ENCODE measurements at regions not wholly inside any gene's neighbourhood (a gene's known extent, or its start where the extent isn't known, plus 50 kb on each side); places are given as distances from the start of the nearest gene placed in this dataset.

DNA sequence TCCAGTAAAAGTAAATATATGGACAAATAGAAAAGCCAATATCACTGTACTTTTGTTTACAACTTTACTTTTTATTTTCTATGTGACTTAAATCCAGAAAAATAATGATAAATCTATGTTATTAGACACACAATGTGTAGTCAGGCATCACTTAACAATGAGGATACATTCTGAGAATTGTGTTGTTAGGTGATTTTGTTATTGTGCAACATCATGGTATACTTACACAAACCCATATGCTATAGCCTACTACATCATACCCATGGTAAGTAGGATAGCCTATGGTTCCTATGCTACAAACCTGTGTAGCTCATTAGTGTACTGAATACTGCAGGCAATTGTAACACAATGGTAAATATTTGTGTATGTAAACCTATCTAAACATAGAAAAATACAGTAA lies 781.7 kb upstream of the GHITM start:
- no peak for DNase-seq (ENCODE audit: low read depth in 2 of 2)

DNA sequence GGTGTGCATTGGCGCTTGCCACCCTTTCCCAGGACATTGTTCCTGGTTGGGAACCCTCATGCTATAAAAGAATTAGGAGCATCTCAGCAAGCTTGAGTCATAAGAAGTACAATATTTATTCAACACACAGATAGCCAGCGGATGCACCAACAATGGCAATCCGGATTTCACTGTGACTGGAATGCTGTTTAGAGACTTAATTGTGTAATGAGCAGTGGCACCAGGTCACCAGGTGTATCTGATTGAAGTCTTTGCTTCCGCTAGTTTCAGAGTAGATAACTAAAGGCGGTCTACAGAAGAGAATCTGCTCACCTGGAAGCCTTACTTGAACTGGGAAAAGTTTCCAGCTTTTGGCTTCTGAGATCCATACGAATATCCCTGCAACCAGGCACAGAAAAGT lies 772.3 kb upstream of the GHITM start:
- DNase-seq (ENCODE audit: low read depth in 2 of 2): no peak

DNA sequence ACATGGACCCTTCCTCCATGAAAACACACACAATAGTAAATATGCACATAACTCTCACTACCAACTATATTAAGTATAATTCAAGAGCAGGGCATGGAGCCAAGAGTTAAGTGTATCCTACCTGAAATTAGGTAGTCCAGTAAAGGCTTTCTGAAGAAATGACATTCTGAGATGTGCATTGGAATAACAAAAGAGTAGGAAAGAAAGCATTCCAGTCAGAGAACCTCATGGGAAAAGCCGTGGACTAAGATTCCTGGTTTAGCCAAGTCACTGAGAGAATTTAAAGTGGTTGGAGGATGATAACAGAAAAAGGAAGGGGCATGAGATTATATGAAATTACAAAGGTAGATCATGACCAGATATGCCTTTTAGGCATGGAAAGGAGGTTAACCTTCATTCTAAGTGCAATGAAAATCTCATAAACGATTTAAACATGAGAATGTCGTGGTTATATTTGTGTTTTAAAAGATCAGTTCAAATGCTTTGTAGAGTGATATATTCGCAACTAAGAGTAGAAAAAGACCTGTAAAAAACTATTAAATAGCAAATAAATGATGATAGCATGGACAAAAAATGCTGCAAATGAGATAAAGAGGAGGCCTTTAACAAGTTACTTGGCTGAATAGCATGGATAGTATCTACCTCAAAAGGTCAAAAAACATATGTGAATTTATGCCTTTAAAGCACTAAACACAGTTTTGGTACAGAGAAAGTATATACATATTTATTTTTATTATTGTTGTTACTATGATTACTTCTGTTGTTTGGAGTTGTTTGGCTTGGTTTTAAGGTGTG lies 767.4 kb upstream of the GHITM start:
- no peak for DNase-seq (ENCODE audit: low read depth in 2 of 2)

DNA sequence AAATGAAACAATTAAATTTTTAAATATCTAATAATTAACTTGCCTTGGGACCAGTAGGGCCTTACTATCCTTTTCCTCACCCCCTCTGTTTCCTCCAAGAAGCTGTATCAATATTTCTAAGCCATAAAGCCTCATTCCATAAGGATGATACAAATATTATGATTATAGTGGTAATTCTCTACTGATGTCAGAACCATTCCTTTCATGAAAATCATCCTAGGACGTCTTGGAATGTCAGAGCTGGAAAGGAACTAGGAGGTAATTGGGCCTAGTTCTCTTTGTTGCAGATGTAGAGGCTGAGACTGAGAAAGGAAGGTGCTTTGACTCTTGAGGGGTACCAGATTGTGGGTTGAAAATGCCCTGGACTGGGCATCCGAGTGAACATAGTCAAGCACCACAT lies 766.7 kb upstream of the GHITM start:
- no peak for DNase-seq (ENCODE audit: low read depth in 2 of 2)

DNA sequence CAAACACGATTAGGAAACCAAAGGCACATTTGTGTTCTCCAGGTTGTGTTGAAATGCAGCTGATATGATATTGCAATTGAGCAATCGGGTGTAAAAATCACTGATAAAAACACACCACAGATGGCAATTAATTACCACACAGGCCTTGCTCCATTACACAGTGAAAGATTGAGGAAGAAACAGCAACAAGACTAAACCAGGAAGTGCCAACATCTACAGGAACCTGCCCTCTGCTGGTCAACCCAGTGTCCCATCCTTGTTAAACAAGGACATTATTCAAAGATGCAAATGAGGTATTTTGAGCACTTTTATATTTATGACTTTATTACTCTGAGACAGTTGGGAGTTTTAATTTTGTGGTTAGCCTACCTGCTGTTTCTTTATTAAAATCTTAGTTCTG lies 765.6 kb upstream of the GHITM start:
- no peak for DNase-seq (ENCODE audit: low read depth in 2 of 2)

DNA sequence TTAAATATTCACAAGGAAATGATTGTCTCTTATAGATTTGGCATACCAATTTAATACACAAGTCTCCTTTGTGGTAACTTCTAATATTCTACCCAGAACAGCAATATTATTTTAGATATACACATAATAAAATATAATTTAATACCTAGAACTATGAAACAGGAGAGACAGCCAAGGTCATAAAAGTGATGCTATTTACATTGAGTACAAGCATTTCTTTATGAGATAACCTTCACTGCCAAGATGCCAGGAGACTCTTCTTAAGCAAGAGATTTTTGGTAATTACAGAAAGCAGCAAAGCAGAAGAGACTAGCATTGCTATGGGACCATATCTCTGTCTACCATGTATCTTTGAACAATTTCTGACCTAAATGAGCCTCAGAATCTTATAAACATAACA lies 764.6 kb upstream of the GHITM start:
- no peak for DNase-seq (ENCODE audit: low read depth in 2 of 2)

DNA sequence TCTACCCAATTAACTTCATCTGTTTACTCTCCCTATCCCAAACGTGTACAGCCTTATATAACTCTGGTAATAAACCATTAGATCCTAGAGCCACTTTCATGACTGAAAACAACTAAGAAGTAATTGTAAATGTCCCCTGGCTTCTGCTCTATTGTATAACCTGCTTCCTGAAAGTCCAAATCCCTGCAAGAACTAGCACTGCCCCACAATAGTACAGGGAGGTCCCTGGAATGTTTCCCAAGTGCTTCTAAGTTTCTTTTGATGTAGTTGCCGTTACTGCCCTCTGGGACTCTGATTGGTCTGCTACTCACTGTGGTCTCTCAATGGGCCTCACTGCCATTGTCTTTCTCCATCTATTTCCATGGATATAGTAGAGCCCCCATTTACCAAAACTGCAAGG lies 764.0 kb upstream of the GHITM start:
- no peak for DNase-seq (ENCODE audit: low read depth in 2 of 2)

DNA sequence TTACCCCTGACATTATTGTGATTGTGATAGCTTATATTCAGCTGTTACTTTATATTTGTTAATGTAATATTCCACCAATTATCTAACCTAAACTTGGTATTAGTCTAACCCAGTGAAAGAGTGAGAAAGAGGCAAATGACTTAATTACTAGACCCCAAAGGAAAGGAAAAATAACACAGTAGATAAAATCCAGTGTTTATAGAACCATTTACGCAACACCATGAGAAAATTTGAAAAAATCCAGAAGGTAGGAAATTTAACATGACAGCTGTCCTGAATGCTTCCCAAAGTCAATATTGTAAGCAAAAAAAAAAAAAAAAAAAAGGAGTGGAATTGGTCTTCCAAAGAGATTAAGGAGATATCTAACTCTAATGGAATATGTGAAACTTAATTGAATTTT lies 741.5 kb upstream of the GHITM start:
- DNase-seq (ENCODE audit: low read depth in 2 of 2): no peak

DNA sequence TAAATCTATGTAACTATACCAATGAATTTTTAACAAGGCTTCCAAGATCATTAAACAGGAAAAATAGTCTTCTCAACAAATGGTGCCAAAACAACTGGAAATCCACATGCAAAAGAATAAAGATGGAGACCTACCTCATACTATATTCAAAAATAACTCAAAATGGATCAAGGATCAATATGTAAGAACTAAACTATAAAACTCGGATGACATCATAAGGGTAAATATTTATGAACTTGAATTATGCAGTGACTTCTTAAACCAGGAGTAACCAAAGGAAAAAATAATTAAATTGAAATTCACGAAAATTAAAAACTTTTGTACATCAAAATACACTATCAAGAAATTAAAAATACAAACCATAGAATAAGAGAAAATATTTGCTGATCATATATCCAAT lies 728.7 kb upstream of the GHITM start:
- DNase-seq (ENCODE audit: low read depth in 2 of 2): no peak

DNA sequence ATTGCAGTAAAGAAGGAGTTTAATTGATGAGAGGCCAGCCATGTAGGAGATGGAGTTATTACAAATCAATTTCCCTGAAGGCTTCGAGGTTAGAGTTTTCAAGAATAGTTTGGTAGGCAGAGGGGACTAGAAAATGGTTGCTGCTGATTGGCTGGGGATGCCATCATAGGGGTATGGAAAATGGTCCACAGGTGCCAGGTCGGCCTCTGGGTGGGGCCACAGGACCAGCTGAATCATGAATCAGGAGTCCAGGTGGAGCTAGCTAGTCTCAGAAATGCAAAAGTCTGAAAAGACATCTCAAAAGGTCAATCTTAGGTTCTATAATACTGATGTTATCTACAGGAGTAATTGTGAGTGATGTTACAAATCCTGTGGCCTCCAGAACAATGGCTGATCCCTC lies 714.0 kb upstream of the GHITM start:
- no peak for DNase-seq (ENCODE audit: low read depth in 2 of 2)

DNA sequence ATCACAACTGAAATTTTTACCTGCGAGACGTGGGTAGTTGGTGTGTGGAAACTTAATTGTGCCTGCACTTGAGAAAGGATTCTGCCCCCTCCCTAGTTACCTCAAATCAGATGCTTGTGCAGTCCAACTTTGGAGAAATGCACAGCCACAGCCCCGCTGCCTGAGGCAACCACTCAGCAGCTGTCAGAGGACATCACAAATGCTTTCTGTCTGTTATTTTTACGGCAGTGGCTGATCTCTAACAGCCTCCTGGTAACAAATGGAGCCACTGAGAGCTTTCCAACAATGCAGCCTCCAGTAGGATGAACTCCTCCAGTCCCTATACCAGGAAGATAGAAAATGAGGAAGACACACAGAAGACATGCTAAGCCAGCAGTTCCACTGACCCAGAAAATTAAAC lies 712.2 kb upstream of the GHITM start:
- DNase-seq (ENCODE audit: low read depth in 2 of 2): no peak

DNA sequence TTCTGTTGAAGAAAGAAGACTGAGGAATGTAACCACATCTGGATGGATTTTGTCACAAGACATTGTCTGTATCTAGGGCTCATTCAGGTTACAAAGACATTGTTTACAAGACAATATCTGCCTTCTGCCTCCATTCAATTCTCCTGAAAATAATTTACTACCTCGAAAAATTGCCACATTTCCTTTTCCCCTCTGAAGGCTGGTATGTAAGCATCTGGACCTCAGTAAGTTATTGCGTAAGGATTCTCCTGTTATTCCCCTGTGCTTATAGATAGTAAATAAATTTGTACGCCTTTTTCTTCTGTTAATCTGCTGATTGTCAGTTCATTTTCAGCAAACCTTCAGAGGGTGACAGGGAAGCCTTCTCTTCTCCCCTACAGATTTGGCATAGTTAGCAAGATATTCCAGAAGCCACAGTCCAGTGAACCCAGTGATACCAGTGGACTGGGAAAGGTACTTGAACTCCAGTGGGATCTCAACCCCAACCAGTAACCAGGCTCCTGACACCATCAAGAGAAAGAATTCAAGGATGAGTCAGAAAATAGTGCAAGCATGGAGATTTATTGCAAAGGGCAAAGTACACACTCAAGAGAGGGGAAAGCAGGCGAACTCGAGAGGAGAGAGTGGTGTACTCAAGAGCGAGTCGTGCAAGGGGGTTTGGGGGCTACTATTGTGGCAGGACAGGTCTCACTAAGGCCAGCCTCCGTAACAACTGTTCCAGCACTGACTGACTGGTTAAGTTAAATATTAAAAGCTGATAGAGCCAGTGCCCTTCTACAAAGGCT lies 706.9 kb upstream of the GHITM start:
- no peak for DNase-seq (ENCODE audit: low read depth in 2 of 2)

DNA sequence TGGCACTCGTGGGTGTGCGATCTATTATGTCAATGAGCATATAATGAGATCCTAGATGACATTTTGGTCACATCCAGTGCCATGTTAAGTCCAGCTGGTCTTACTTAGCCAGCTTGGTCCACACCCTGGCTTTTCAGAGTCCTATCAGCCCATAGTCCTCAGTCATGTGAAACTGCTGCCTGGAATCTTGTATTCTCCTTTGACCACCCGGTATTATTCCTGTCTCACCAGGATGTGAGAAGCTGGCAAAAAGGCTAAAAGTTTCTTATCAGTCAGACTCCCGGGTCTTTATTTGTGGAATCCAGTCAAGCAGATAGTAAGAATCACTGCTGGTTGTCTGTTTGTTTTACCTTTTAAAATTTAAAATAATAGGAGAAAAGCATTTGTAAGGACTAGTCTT lies 705.6 kb upstream of the GHITM start:
- DNase-seq (ENCODE audit: low read depth in 2 of 2): no peak

DNA sequence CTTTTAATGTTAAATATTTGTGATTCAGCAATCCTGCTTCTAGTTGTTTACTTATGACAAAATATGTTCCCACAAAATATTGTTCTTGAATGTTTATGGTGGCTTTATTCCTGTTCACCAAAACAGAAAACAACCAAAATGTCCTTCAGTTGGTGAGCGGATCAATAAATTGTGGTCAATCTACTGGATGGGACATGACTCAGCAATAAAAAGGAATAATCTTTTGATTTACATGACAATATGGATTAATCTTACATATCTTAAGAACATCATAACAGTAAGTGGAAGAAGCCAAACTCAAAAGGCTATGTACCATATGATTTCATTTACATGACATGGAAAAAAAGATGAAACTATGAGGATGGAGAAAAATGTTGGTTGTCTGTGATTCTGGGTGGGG lies 691.3 kb upstream of the GHITM start:
- DNase-seq (ENCODE audit: low read depth in 2 of 2): no peak

DNA sequence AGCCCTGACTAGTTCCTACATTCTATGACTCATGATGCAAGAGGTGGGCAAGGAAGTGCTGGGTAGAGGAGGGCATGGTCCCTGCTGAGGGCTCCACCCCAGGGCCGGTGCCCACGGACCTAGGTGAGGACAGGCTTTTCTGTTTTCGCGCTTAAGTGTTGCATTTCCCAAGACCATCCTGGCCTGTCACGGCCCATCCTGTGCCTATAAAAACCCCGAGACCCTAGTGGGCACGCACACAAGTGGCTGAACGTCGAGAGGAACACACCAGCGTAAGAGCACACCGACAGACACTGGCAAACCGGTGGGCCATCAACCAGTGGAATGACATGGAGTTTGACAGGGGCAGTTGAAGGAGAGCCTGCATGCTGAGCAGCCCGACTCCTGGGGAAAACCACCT lies 680.7 kb upstream of the GHITM start:
- DNase-seq (ENCODE audit: low read depth in 2 of 2): no peak

DNA sequence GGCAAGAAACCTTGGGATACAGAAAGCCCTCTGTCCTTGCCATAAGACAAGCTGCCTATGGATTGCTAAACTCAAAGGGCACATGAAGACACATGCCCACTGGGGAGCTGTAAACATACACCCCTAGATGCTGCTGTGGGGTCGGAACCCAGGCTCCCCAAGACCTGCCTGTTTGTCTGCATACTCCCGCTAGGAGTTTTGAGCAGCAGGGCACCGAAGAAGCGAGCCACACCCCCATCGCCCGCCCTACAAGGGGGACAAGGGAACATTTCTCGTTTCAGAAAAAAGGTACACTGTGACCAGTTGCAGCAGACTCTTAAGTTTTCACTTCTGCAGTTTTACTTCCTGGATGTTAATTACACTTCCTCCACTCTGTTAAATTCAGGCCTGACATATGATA lies 680.2 kb upstream of the GHITM start:
- DNase-seq (ENCODE audit: low read depth in 2 of 2): no peak

DNA sequence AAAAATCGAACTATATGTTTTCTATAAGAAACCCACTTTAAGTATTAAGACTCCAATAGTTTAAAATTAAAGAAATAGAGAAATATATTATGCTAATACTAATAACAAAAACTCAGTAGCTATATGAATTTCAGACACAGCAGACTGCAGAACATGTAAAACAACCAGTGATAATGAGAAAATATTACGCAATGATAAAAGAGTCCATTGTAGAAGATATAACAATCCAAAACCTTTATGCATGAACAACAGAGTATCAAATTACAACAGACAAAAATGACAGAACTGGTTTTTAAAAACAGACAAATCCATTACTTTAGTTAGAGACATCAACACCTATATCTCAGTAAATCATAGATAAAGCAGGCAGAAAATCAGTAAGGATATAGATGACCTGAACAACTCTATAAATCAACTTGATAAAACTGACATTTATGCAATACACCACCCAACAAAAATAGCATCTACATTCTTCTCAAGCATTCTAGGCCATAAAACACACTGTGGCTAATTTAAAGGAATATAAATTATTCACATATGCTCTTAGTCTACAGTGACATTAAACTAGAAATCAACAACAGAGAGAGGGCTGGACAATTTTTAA lies 669.5 kb upstream of the GHITM start:
- DNase-seq (ENCODE audit: low read depth in 2 of 2): no peak

DNA sequence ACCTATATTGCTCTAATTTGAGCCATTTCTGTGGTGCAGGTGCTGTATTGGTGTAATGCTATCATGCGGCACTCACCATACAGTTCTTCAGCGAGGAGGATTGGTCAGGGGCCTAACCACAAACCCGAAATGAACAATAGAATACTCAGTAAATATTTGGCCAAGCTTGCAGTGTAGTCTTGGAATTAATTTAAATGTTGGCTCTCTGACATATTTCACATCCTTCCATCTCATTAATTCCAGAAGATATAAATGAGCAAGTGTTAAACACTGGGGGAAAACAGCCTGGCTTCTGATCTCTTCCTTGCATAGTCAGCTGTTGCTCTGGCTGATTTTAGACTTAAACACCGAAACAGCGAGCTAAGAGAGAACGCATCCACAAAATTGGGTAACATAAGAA lies 663.1 kb upstream of the GHITM start:
- no peak for DNase-seq (ENCODE audit: low read depth in 2 of 2)

DNA sequence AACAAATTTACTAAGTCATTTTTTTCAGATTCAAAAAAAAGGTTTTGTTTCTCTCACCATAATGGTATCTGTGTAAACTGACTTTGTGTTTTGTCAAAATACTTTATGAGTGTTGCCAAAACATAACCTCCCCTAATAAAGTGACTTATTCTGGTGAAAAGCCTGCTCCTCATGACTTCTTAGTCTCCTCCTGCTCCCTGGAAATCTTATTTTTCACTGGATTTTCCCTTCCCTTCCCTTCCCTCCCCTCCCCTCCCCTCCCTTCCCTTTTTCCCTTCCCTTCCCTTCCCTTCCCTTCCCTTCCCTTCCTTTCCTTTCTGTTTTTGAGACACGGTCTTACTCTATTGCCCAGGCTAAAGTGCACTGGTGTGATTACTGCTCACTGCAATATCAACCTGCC lies 650.1 kb upstream of the GHITM start:
- DNase-seq (ENCODE audit: low read depth in 2 of 2): no peak

DNA sequence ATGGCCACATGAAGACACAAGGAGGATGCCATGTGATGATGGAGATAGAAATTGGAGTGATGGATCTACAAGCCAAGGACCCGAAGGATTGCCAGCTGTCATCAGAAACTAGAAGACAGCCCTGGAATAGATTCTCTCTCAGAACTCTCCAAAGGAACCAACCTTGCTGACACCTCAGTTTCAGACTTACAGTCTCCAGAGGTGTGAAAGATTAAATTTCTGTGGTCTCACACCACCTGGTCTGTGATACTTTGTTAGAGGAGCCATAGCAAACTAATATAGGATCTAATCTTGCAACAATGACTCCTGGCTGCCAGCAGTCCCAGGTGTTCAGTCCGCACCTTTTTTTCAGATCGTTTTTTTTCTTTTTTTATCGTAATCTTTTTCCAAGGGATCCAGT lies 647.3 kb upstream of the GHITM start:
- no peak for DNase-seq (ENCODE audit: low read depth in 2 of 2)

DNA sequence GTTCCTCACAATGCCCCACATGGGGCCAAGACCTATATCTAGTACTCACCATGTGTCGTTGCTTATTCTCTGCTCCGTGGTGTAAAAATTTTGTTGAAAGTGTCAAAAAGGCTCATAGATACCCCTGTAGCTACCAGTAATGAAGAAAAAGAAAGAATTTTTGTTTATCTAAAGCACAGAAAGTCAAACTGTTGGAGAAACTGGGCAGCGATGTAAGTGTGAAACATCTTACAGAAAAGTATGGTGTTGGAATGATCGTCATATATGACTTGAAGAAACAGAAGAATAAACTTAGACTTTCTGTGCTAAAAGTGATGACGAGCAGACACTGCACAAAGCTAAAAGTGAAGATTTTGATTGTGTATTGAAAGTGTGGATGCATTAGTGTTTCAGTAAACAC lies 626.6 kb upstream of the GHITM start:
- DNase-seq (ENCODE audit: low read depth in 2 of 2): no peak

DNA sequence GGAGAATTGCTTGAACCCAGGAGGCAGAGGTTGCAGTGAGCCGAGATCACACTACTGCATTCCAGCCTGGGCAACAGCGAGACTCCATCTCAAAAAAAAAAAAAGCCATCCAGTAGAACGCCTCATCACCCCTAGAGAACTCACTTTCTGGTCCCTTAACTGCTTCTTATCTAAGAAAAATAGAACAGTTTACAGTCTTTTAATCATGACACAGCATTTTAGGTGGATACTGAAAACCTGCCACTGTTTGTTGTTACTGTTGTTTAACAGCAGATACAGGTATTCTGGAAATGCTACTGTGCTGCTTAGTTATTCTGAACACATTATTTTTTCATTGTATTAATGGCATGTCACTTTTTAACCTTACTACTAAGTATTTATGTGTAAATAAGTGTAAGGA lies 624.3 kb upstream of the GHITM start:
- DNase-seq (ENCODE audit: low read depth in 2 of 2): no peak

DNA sequence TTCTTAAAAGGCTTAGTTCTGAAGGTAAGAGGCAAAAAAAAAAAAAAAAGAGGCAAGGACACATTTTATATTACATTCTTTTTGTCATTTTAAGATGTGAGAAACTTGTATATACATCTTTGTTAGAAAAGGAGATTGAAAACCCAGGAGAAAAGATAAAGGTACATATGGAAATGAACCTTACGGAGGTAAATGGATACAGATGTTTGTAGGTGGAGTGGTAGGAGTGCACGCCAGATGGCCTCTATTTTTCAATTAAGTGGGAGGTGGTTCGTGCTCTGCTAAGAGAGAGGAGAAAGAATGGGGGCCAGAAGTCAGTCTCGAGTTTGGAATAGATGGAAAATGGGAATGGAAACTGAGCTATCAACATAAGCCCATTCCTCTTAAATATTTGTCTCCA lies 622.5 kb upstream of the GHITM start:
- no peak for DNase-seq (ENCODE audit: low read depth in 2 of 2)
